ENCODE measurements at regions not wholly inside any gene's neighbourhood (a gene's known extent, or its start where the extent isn't known, plus 50 kb on each side); places are given as distances from the start of the nearest gene placed in this dataset.

GRCh38 chr20:59519707-59520014, 84.7 kb upstream of the PHACTR3 start:
- peaks cover 19% of the 10 kb centered on the region for H3K27me3 ChIP-seq (ENCODE audit: insufficient read depth, low read length)
- no peak overlapping the region for H3K4me3 ChIP-seq (ENCODE audit: low read depth, low read length)
- H3K27ac ChIP-seq (ENCODE audit: low read depth, low read length), result no peak overlapping the region
- no peaks in the 10 kb centered on the region for H3K79me2 ChIP-seq (ENCODE audit: control insufficient read depth, insufficient read depth, low read length, unreplicated experiment)
- no peaks in the 10 kb centered on the region for H3K36me3 ChIP-seq (ENCODE audit: insufficient read depth, low read length)
- no peak overlapping the region for H2AFZ ChIP-seq (ENCODE audit: low read length, unreplicated experiment)
- H3K4me1 ChIP-seq (ENCODE audit: control insufficient read depth, insufficient read depth, low read length, unreplicated experiment), result no peaks in the 10 kb centered on the region

- H3K27me3 ChIP-seq (ENCODE audit: insufficient read depth, low read length), result peaks cover 26% of the 10 kb centered on the region
- no peaks in the 10 kb centered on the region for H3K36me3 ChIP-seq (ENCODE audit: insufficient read depth, low read length)
- no peak overlapping the region for H3K4me3 ChIP-seq (ENCODE audit: low read depth, low read length)
- H3K79me2 ChIP-seq (ENCODE audit: control insufficient read depth, insufficient read depth, low read length, unreplicated experiment), result no peaks in the 10 kb centered on the region
- H3K4me1 ChIP-seq (ENCODE audit: control insufficient read depth, insufficient read depth, low read length, unreplicated experiment), result no peaks in the 10 kb centered on the region
- H2AFZ ChIP-seq (ENCODE audit: low read length, unreplicated experiment), result no peak overlapping the region
- H3K27ac ChIP-seq (ENCODE audit: low read depth, low read length), result no peak overlapping the region
Measured at GRCh38 chr20:59520814-59521213, 83.5 kb upstream of the PHACTR3 start.

GRCh38 chr20:59525500-59526241, 78.7 kb upstream of the PHACTR3 start:
- no peak overlapping the region for H2AFZ ChIP-seq (ENCODE audit: low read length, unreplicated experiment)
- H3K27me3 ChIP-seq (ENCODE audit: insufficient read depth, low read length), result peaks cover 45% of the 10 kb centered on the region
- H3K27ac ChIP-seq (ENCODE audit: low read depth, low read length), result no peak overlapping the region

GRCh38 chr20:59526242-59527225, 77.8 kb upstream of the PHACTR3 start:
- no peaks in the 10 kb centered on the region for H3K4me1 ChIP-seq (ENCODE audit: control insufficient read depth, insufficient read depth, low read length, unreplicated experiment)
- H3K27me3 ChIP-seq (ENCODE audit: insufficient read depth, low read length), result peaks cover 45% of the 10 kb centered on the region
- no peaks in the 10 kb centered on the region for H3K36me3 ChIP-seq (ENCODE audit: insufficient read depth, low read length)
- H3K4me3 ChIP-seq (ENCODE audit: low read depth, low read length), result no peak overlapping the region
- H3K79me2 ChIP-seq (ENCODE audit: control insufficient read depth, insufficient read depth, low read length, unreplicated experiment), result no peaks in the 10 kb centered on the region
- H2AFZ ChIP-seq (ENCODE audit: low read length, unreplicated experiment), result no peak overlapping the region
- H3K27ac ChIP-seq (ENCODE audit: low read depth, low read length), result no peak overlapping the region

More at GRCh38 chr20:59525500-59526241, 78.7 kb upstream of the PHACTR3 start:
- no peaks in the 10 kb centered on the region for H3K4me1 ChIP-seq (ENCODE audit: control insufficient read depth, insufficient read depth, low read length, unreplicated experiment)
- no peaks in the 10 kb centered on the region for H3K79me2 ChIP-seq (ENCODE audit: control insufficient read depth, insufficient read depth, low read length, unreplicated experiment)
- H3K36me3 ChIP-seq (ENCODE audit: insufficient read depth, low read length), result no peaks in the 10 kb centered on the region
- no peak overlapping the region for H3K4me3 ChIP-seq (ENCODE audit: low read depth, low read length)

GRCh38 chr20:59530782-59531181, 73.6 kb upstream of the PHACTR3 start:
- H3K4me3 ChIP-seq (ENCODE audit: low read depth, low read length), result no peak overlapping the region
- no peak overlapping the region for H3K27ac ChIP-seq (ENCODE audit: low read depth, low read length)
- H3K4me1 ChIP-seq (ENCODE audit: control insufficient read depth, insufficient read depth, low read length, unreplicated experiment), result no peaks in the 10 kb centered on the region
- peaks cover 19% of the 10 kb centered on the region for H3K27me3 ChIP-seq (ENCODE audit: insufficient read depth, low read length)
- H2AFZ ChIP-seq (ENCODE audit: low read length, unreplicated experiment), result no peak overlapping the region
- H3K36me3 ChIP-seq (ENCODE audit: insufficient read depth, low read length), result no peaks in the 10 kb centered on the region
- no peaks in the 10 kb centered on the region for H3K79me2 ChIP-seq (ENCODE audit: control insufficient read depth, insufficient read depth, low read length, unreplicated experiment)

- Histone ChIP-seq H3K27ac (ENCODE audit: low read depth, low read length) (no peak overlapping the region), H3K4me1 (ENCODE audit: control insufficient read depth, insufficient read depth, low read length, unreplicated experiment) (no peaks in the 10 kb centered on the region), H3K79me2 (ENCODE audit: control insufficient read depth, insufficient read depth, low read length, unreplicated experiment) (no peaks in the 10 kb centered on the region), H3K4me3 (ENCODE audit: low read depth, low read length) (no peak overlapping the region), H3K27me3 (ENCODE audit: insufficient read depth, low read length) (no peaks in the 10 kb centered on the region), H2AFZ (ENCODE audit: low read length, unreplicated experiment) (no peak overlapping the region), H3K36me3 (ENCODE audit: insufficient read depth, low read length) (no peaks in the 10 kb centered on the region)
Measured at GRCh38 chr20:59537991-59538390, 66.3 kb upstream of the PHACTR3 start.

- Histone ChIP-seq H2AFZ (ENCODE audit: low read length, unreplicated experiment) (no peak overlapping the region), H3K36me3 (ENCODE audit: insufficient read depth, low read length) (no peaks in the 10 kb centered on the region), H3K4me3 (ENCODE audit: low read depth, low read length) (no peak overlapping the region), H3K27me3 (ENCODE audit: insufficient read depth, low read length) (no peaks in the 10 kb centered on the region), H3K79me2 (ENCODE audit: control insufficient read depth, insufficient read depth, low read length, unreplicated experiment) (no peaks in the 10 kb centered on the region), H3K4me1 (ENCODE audit: control insufficient read depth, insufficient read depth, low read length, unreplicated experiment) (no peaks in the 10 kb centered on the region), H3K27ac (ENCODE audit: low read depth, low read length) (no peak overlapping the region)
Measured at GRCh38 chr20:59547596-59547995, 56.7 kb upstream of the PHACTR3 start.
